Liver (tissue), 8 donors: ENCODE measurements at regions not wholly inside any gene's neighbourhood (a gene's known extent, or its start where the extent isn't known, plus 50 kb on each side); places are given as distances from the start of the nearest gene placed in this dataset.

ENCODE experiments used
- DNase-seq: peaks from one replicate; pipeline ENCODE4 v3.0.0-alpha.2; 2017; ENCODE audit warnings: low spot score
- H3K27ac ChIP-seq, 2 donors: one replicate each; pipeline ENCODE4 v1.7.0; 2013; ENCODE audit warnings: inconsistent platforms in 2 of 2, low read length in 2 of 2, control low read depth in 1 of 2, low read depth in 1 of 2, mild to moderate bottlenecking in 1 of 2
- H3K27me3 ChIP-seq, 4 donors: one replicate each; pipeline versions ENCODE4 v1.6.1 to v1.7.0; 2013; ENCODE audit warnings: low read length in 3 of 4, inconsistent platforms in 1 of 4, mild to moderate bottlenecking in 1 of 4, moderate library complexity in 1 of 4; ENCODE audit not compliant: control insufficient read depth in 4 of 4, insufficient read depth in 4 of 4
- H3K36me3 ChIP-seq, 4 donors: one replicate each; pipeline versions ENCODE4 v1.6.1 to v1.7.0; 2013; ENCODE audit warnings: low read length in 3 of 4, mild to moderate bottlenecking in 3 of 4, low read depth in 1 of 4, moderate library complexity in 1 of 4; ENCODE audit not compliant: control insufficient read depth in 4 of 4, insufficient read depth in 3 of 4
- H3K4me1 ChIP-seq, 4 donors: one replicate each; pipeline versions ENCODE4 v1.6.1 to v1.7.0; 2013; ENCODE audit warnings: low read length in 3 of 4, mild to moderate bottlenecking in 3 of 4, moderate library complexity in 1 of 4; ENCODE audit not compliant: control insufficient read depth in 4 of 4, insufficient read depth in 4 of 4
- H3K4me3 ChIP-seq, 3 donors: one replicate each; pipeline versions ENCODE4 v1.6.1 to v1.7.0; 2013; ENCODE audit warnings: low read length in 3 of 3, control low read depth in 1 of 3, low read depth in 1 of 3, mild to moderate bottlenecking in 1 of 3
- H3K9ac ChIP-seq, 2 donors: one replicate each; pipeline ENCODE4 v1.7.0; 2013; ENCODE audit warnings: low read length in 2 of 2, mild to moderate bottlenecking in 2 of 2, moderate library complexity in 2 of 2, control low read depth in 1 of 2, low read depth in 1 of 2
- H3K9me3 ChIP-seq, 4 donors: one replicate each; pipeline versions ENCODE4 v1.6.1 to v1.7.0; 2013; ENCODE audit warnings: low read length in 3 of 4; ENCODE audit not compliant: control insufficient read depth in 4 of 4
- ATF3 ChIP-seq: IDR thresholded peaks from 2 replicates; pipeline ENCODE4 v1.6.1; 2016; ENCODE audit warnings: antibody characterized with exemption
- EGR1 ChIP-seq, 2 donors: IDR thresholded peaks; 2 replicates each; pipeline ENCODE4 v1.6.1; 2016 to 2018; ENCODE audit warnings: antibody characterized with exemption in 2 of 2, low read depth in 2 of 2
- FOXA1 ChIP-seq: IDR thresholded peaks from 2 replicates; pipeline ENCODE4 v1.6.1; 2016; ENCODE audit warnings: antibody characterized with exemption
- FOXA2 ChIP-seq: IDR thresholded peaks from 2 replicates; pipeline ENCODE4 v1.6.1; 2016; ENCODE audit warnings: antibody characterized with exemption
- GABPA ChIP-seq, 2 donors: IDR thresholded peaks in 1 of 2; conservative IDR thresholded peaks in 1 of 2; 2 replicates each; pipeline ENCODE4 v1.6.1; 2016; ENCODE audit warnings: antibody characterized with exemption in 2 of 2, mild to moderate bottlenecking in 1 of 2, moderate library complexity in 1 of 2
- HNF4A ChIP-seq, 2 donors: conservative IDR thresholded peaks; 2 replicates each; pipeline ENCODE4 v1.6.1; 2016; ENCODE audit warnings: antibody characterized with exemption in 2 of 2, mild to moderate bottlenecking in 2 of 2
- HNF4G ChIP-seq: IDR thresholded peaks from 2 replicates; pipeline ENCODE4 v1.6.1; 2016; ENCODE audit warnings: antibody characterized with exemption
- MAX ChIP-seq: IDR thresholded peaks from 2 replicates; pipeline ENCODE4 v1.6.1; 2016; ENCODE audit warnings: antibody characterized with exemption
- NR2F2 ChIP-seq: IDR thresholded peaks from 2 replicates; pipeline ENCODE4 v1.6.1; 2016; ENCODE audit warnings: antibody characterized with exemption
- RAD21 ChIP-seq, 2 donors: IDR thresholded peaks; 2 replicates each; pipeline ENCODE4 v1.6.1; 2016; ENCODE audit warnings: antibody characterized with exemption in 2 of 2, mild to moderate bottlenecking in 2 of 2
- RXRA ChIP-seq, 2 donors: IDR thresholded peaks; 2 replicates each; pipeline ENCODE4 v1.6.1; 2017 to 2018; ENCODE audit warnings: antibody characterized with exemption in 2 of 2, mild to moderate bottlenecking in 1 of 2
- SP1 ChIP-seq: IDR thresholded peaks from 2 replicates; pipeline ENCODE4 v1.6.1; 2018; ENCODE audit warnings: antibody characterized with exemption, mild to moderate bottlenecking
- TAF1 ChIP-seq: conservative IDR thresholded peaks from 2 replicates; pipeline ENCODE4 v1.6.1; 2016; ENCODE audit warnings: antibody characterized with exemption, mild to moderate bottlenecking
- YY1 ChIP-seq: IDR thresholded peaks from 2 replicates; pipeline ENCODE4 v1.6.1; 2016; ENCODE audit warnings: antibody characterized with exemption, mild to moderate bottlenecking
- WGBS: extraction: QIAGEN DNeasy Blood & Tissue Kit; methylation state at CpG from one replicate; pipeline ENCODE4 v1.1.7; 2013; 5-methylcytosine and 5-hydroxymethylcytosine counted together
- TF ChIP-seq, protein P1 (sequence below): IDR thresholded peaks from 2 replicates; pipeline ENCODE4 v1.6.1; 2016; ENCODE audit warnings: antibody characterized with exemption
- TF ChIP-seq, protein P2 (sequence below): IDR thresholded peaks from 2 replicates; pipeline ENCODE4 v1.6.1; 2016; ENCODE audit warnings: antibody characterized with exemption, mild to moderate bottlenecking
- TF ChIP-seq, protein P3 (sequence below): fragments of 150-350 bp; IDR thresholded peaks from 2 replicates; pipeline ENCODE4 v1.5.1; 2017; ENCODE audit warnings: improper control_type of control experiment, low read depth, low read length; ENCODE audit not compliant: missing input control
- donor health status: healthy.
- donor health status: healthy.
- donor health status: healthy.
- donor health status: healthy.
- donor health status: healthy.

GRCh38 chr2:236899146-236899545 lies 186.5 kb upstream of the COPS8 start:
- Histone ChIP-seq H3K9ac (no peak overlapping the region), H3K4me3 (no peak overlapping the region), H3K27me3 (no peaks in the 10 kb centered on the region), H3K9me3 (no peaks in the 10 kb centered on the region), H3K36me3 (no peaks in the 10 kb centered on the region), H3K27ac (no peak overlapping the region), H3K4me1 (no peaks in the 10 kb centered on the region)
- 90% methylated on average over 6 of the region's 6 CpGs for WGBS
- TF ChIP-seq SP1 (no peak), FOXA1 (no peak), TAF1 (no peak), NR2F2 (no peak), HNF4A (conservative IDR thresholded peaks at IDR 0.05) (no peak), ATF3 (no peak), YY1 (no peak), HNF4G (no peak), RXRA (IDR thresholded peaks at IDR 0.05) (no peak), EGR1 (IDR thresholded peaks at IDR 0.05; ENCODE audit: low read depth in 2 of 2) (no peak), RAD21 (IDR thresholded peaks at IDR 0.05) (no peak), FOXA2 (no peak), MAX (no peak), GABPA (IDR thresholded peaks at IDR 0.05 in 1 of 2, conservative IDR thresholded peaks at IDR 0.05 in 1 of 2) (no peak)
- TF ChIP-seq, protein P1, sequence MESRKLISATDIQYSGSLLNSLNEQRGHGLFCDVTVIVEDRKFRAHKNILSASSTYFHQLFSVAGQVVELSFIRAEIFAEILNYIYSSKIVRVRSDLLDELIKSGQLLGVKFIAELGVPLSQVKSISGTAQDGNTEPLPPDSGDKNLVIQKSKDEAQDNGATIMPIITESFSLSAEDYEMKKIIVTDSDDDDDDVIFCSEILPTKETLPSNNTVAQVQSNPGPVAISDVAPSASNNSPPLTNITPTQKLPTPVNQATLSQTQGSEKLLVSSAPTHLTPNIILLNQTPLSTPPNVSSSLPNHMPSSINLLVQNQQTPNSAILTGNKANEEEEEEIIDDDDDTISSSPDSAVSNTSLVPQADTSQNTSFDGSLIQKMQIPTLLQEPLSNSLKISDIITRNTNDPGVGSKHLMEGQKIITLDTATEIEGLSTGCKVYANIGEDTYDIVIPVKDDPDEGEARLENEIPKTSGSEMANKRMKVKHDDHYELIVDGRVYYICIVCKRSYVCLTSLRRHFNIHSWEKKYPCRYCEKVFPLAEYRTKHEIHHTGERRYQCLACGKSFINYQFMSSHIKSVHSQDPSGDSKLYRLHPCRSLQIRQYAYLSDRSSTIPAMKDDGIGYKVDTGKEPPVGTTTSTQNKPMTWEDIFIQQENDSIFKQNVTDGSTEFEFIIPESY = no peak
- TF ChIP-seq, protein P2, sequence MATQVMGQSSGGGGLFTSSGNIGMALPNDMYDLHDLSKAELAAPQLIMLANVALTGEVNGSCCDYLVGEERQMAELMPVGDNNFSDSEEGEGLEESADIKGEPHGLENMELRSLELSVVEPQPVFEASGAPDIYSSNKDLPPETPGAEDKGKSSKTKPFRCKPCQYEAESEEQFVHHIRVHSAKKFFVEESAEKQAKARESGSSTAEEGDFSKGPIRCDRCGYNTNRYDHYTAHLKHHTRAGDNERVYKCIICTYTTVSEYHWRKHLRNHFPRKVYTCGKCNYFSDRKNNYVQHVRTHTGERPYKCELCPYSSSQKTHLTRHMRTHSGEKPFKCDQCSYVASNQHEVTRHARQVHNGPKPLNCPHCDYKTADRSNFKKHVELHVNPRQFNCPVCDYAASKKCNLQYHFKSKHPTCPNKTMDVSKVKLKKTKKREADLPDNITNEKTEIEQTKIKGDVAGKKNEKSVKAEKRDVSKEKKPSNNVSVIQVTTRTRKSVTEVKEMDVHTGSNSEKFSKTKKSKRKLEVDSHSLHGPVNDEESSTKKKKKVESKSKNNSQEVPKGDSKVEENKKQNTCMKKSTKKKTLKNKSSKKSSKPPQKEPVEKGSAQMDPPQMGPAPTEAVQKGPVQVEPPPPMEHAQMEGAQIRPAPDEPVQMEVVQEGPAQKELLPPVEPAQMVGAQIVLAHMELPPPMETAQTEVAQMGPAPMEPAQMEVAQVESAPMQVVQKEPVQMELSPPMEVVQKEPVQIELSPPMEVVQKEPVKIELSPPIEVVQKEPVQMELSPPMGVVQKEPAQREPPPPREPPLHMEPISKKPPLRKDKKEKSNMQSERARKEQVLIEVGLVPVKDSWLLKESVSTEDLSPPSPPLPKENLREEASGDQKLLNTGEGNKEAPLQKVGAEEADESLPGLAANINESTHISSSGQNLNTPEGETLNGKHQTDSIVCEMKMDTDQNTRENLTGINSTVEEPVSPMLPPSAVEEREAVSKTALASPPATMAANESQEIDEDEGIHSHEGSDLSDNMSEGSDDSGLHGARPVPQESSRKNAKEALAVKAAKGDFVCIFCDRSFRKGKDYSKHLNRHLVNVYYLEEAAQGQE = no peak
- TF ChIP-seq, protein P3, sequence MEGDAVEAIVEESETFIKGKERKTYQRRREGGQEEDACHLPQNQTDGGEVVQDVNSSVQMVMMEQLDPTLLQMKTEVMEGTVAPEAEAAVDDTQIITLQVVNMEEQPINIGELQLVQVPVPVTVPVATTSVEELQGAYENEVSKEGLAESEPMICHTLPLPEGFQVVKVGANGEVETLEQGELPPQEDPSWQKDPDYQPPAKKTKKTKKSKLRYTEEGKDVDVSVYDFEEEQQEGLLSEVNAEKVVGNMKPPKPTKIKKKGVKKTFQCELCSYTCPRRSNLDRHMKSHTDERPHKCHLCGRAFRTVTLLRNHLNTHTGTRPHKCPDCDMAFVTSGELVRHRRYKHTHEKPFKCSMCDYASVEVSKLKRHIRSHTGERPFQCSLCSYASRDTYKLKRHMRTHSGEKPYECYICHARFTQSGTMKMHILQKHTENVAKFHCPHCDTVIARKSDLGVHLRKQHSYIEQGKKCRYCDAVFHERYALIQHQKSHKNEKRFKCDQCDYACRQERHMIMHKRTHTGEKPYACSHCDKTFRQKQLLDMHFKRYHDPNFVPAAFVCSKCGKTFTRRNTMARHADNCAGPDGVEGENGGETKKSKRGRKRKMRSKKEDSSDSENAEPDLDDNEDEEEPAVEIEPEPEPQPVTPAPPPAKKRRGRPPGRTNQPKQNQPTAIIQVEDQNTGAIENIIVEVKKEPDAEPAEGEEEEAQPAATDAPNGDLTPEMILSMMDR = no peak
- DNase-seq = no peak
